Hematopoietic multipotent progenitor cell treated with erythropoietin and hydrocortisone succinate and interleukin-3 and kit ligand, for 6 days (in vitro differentiated cells): ENCODE measurements at regions not wholly inside any gene's neighbourhood (a gene's known extent, or its start where the extent isn't known, plus 50 kb on each side); places are given as distances from the start of the nearest gene placed in this dataset.
A peak's percentile ranks its signal among the peaks of the same experiment; 100 is the strongest.

Experiments used
- DNase-seq: peaks from one replicate; pipeline ENCODE4 v3.0.0-alpha.2; 2015

DNA sequence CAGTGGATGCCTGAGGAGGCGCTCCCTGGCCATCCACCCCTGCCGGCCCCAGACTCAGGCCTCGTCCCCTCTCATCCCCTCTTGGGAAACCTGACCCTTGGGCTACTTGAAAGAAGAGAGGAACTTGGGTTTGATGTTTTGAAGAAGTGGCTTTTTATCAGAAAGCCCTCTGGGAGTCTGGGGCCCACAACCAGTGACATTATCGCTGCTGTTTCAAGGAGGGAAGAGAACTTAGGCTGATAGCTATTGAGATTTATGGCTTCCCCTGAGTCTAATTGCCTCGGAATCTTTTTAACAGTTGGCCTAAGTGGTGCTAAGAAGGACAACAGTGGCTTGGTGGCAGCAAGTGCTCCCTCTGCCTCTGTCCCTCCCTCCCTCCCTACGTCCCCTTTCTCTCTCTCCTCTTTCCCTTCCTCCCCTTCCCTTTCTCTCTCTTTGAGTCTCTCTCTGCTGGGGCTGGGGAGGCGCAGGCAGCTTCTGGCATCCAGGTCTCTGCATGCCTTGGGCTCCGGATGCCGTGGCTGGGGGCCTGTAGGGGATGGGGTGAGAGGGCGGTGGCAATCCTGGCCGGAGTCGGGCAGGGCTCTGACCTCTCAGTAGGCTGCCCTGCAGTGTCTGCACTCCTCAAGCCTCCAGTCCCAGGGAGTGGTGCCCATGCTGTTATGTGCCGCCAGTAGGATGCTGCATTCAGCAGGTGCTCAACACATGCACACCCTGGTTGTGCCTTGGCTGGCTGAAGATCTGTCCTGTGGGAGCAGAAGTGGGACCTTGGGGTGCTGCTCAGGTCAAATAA lies 49.6 kb upstream of the RXRA start:
- peak; percentile 70 for DNase-seq
